ENCODE measurements at regions not wholly inside any gene's neighbourhood (a gene's known extent, or its start where the extent isn't known, plus 50 kb on each side); places are given as distances from the start of the nearest gene placed in this dataset.

DNA sequence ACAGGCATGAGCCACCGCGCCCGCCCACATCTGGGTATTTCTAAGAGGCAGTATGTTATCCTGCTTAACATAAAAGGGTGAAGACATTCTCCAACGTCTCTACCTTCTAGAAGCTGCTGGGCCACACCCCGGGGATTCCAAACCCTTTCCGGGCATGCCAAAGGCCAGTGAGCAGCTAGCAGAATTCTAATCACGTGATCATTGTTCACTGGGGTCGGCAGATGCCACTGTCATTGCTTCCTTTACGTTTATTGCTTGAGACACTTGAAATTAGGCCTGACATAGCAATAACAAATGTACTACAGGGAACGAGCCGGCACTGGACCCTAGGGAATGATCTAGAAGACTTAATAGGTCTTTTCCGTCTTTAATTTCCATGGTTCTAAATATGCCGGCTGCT is 141.2 kb upstream of the ZFHX3 start:
- intact Hi-C loops (cut with micrococcal nuclease; ENCODE audit: unreplicated experiment), result no loop called here
- BruUV-seq (replicated peaks), result no TSS peak
- no peaks in the 10 kb centered on the region for H3K36me3 ChIP-seq (replicated peaks in 1 of 2; ENCODE audit: control insufficient read depth in 1 of 2, insufficient read depth in 2 of 2, low read length in 2 of 2)
- H3K4me3 ChIP-seq (replicated peaks in 1 of 3; ENCODE audit: insufficient read depth in 1 of 3, low read depth in 2 of 3, low read length in 3 of 3), result no peak overlapping the region
- 56% methylated on average over 13 of the region's 13 CpGs for WGBS (ENCODE audit: low lambda C conversion rate)
- in situ Hi-C loops (cut with HindIII; ENCODE audit: extremely low pct_ligation_motif_present, low pct_unique_long_range_greater_than_20kb), result loop anchor here (25.0 kb wide), 1 partner anchor 677 kb away; no protein-coding TSS in a partner anchor
- no peak for FAIRE-seq
- no peak for DNase-seq (ENCODE audit: low spot score)
- TF ChIP-seq RAD51 (IDR thresholded peaks at IDR 0.05; ENCODE audit: borderline replicate concordance), result peak; percentile 92
- TF ChIP-seq, protein P1, sequence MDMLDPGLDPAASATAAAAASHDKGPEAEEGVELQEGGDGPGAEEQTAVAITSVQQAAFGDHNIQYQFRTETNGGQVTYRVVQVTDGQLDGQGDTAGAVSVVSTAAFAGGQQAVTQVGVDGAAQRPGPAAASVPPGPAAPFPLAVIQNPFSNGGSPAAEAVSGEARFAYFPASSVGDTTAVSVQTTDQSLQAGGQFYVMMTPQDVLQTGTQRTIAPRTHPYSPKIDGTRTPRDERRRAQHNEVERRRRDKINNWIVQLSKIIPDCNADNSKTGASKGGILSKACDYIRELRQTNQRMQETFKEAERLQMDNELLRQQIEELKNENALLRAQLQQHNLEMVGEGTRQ (IDR thresholded peaks at IDR 0.05; ENCODE audit: low read depth, low read length), result peak; percentile 55
- TF ChIP-seq, protein P1 (CRISPR knock-in tag; IDR thresholded peaks at IDR 0.05; ENCODE audit: borderline replicate concordance), result no peak
- 0 out of 2 replicates have a peak, but pooled peaks have one; percentile 8 for TF ChIP-seq BHLHE40 (IDR thresholded peaks at IDR 0.05; ENCODE audit: low read length)
- TF ChIP-seq, protein P2, sequence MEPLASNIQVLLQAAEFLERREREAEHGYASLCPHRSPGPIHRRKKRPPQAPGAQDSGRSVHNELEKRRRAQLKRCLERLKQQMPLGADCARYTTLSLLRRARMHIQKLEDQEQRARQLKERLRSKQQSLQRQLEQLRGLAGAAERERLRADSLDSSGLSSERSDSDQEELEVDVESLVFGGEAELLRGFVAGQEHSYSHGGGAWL (CRISPR knock-in tag; IDR thresholded peaks at IDR 0.05), result no peak
- no peaks in the 10 kb centered on the region for H3K79me2 ChIP-seq (ENCODE audit: insufficient read depth, low read length)
- H3K4me1 ChIP-seq (ENCODE audit: insufficient read depth, low read length), result peaks cover 21% of the 10 kb centered on the region
- ChIA-PET POLR2A (no interaction called here), CTCF (ENCODE audit: low intra/inter-chr PET ratio, low total read pairs) (no interaction called here)
- H3K9me3 ChIP-seq (ENCODE audit: low read length), result no peaks in the 10 kb centered on the region
- no peak overlapping the region for H3K4me2 ChIP-seq (ENCODE audit: low read depth, low read length)
- peaks cover 2 to 33% of the 10 kb centered on the region in 2 experiments; a peak in 4 of 5 replicates for H3K27me3 ChIP-seq (ENCODE audit: control insufficient read depth in 1 of 2, insufficient read depth in 2 of 2, low read length in 2 of 2)
- no peak for ATAC-seq
- H3K27ac ChIP-seq (ENCODE audit: extremely low read length, insufficient read depth, low read length), result no peak overlapping the region
- no peak overlapping the region for H2AFZ ChIP-seq (ENCODE audit: low read length)
- no peak overlapping the region for H3K9ac ChIP-seq (ENCODE audit: insufficient read depth, low read depth, low read length)
- no peaks in the 10 kb centered on the region for H4K20me1 ChIP-seq (ENCODE audit: insufficient read depth, low read length)

Data from HepG2 (cell line).